Neural crest cell (in vitro differentiated cells): ENCODE measurements at regions not wholly inside any gene's neighbourhood (a gene's known extent, or its start where the extent isn't known, plus 50 kb on each side); places are given as distances from the start of the nearest gene placed in this dataset.

Source experiments
- DNase-seq: peaks from one replicate; pipeline ENCODE4 v3.0.0; 2021; ENCODE audit warnings: low read depth, mixed read lengths, low spot score
- H3K27ac Mint-ChIP-seq: one replicate; pipeline ENCODE4 v1.8.0; 2021; ENCODE audit warnings: mild to moderate bottlenecking, mixed read lengths; ENCODE audit not compliant: unreplicated experiment
- H3K27me3 Mint-ChIP-seq: 2 replicates; pipeline ENCODE4 v1.8.0; 2021; ENCODE audit warnings: low read depth, mild to moderate bottlenecking, mixed read lengths
- H3K36me3 Mint-ChIP-seq: 2 replicates; pipeline ENCODE4 v1.8.0; 2021; ENCODE audit warnings: low read depth, mild to moderate bottlenecking, mixed read lengths
- H3K4me1 Mint-ChIP-seq: 2 replicates; pipeline ENCODE4 v1.8.0; 2021; ENCODE audit warnings: mixed read lengths
- H3K4me3 Mint-ChIP-seq: one replicate; pipeline ENCODE4 v1.8.0; 2021; ENCODE audit warnings: mild to moderate bottlenecking, mixed read lengths
- H3K9me3 Mint-ChIP-seq: 2 replicates; pipeline ENCODE4 v1.8.0; 2021; ENCODE audit warnings: mixed read lengths
- TF ChIP-seq, protein P1 (sequence below): fragments of 200-600 bp; sonication (generic); conservative IDR thresholded peaks from 2 replicates; pipeline ENCODE4 v1.5.0; 2021; ENCODE audit warnings: antibody characterized with exemption, mild to moderate bottlenecking

DNA sequence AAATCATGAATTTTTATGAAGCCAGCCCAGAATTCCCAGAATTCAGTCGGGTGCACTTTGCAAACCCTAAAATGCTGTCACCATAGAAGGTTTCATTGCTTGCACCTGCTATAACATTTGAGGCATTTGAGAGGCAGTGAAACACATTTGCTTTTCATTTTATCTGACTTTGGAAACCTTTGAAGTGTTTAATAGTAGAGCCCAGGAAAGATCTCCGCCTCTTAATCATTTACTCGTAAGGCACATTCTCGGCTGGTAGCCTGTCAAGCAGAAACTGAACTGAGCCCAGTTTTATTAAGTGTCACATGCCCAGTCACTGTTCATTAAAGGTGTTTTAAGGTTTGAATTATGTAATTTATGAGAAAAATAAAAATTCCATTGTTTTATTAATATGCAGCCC, 247.6 kb downstream of the EMX2 start:
- TF ChIP-seq, protein P1, sequence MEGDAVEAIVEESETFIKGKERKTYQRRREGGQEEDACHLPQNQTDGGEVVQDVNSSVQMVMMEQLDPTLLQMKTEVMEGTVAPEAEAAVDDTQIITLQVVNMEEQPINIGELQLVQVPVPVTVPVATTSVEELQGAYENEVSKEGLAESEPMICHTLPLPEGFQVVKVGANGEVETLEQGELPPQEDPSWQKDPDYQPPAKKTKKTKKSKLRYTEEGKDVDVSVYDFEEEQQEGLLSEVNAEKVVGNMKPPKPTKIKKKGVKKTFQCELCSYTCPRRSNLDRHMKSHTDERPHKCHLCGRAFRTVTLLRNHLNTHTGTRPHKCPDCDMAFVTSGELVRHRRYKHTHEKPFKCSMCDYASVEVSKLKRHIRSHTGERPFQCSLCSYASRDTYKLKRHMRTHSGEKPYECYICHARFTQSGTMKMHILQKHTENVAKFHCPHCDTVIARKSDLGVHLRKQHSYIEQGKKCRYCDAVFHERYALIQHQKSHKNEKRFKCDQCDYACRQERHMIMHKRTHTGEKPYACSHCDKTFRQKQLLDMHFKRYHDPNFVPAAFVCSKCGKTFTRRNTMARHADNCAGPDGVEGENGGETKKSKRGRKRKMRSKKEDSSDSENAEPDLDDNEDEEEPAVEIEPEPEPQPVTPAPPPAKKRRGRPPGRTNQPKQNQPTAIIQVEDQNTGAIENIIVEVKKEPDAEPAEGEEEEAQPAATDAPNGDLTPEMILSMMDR, result no peak
- no peak overlapping the region for H3K4me3 Mint-ChIP-seq

DNA sequence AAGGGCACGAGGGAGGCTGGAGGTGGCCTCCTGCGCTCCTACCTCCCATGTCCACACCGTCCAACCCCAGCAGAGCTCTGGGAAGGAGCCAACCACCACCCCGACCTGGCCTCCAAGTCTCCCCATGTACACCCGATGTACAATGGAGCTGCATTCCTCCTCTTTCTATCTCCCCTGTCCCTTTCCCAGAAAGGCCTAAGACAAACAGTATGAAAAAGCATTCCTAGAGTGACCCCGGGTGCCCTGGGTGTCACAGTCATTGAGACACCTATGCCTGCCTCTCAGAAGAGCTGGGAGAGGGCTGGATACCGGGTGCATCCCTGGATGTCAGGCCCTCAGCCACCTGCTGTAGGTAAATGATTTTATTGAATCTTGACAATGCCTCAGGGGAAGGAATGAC, 248.1 kb downstream of the EMX2 start:
- TF ChIP-seq, protein P1, result no peak
- H3K4me3 Mint-ChIP-seq, result no peak overlapping the region
- H3K36me3 Mint-ChIP-seq, result no peaks in the 10 kb centered on the region
- H3K27ac Mint-ChIP-seq, result no peak overlapping the region
- H3K4me1 Mint-ChIP-seq, result no peaks in the 10 kb centered on the region
- no peak for DNase-seq
- no peaks in the 10 kb centered on the region for H3K9me3 Mint-ChIP-seq
- no peaks in the 10 kb centered on the region for H3K27me3 Mint-ChIP-seq

More for the DNA sequence above, 247.6 kb downstream of the EMX2 start:
- H3K4me1 Mint-ChIP-seq, result no peaks in the 10 kb centered on the region
- no peaks in the 10 kb centered on the region for H3K36me3 Mint-ChIP-seq
- no peak overlapping the region for H3K27ac Mint-ChIP-seq
- H3K27me3 Mint-ChIP-seq, result no peaks in the 10 kb centered on the region
- H3K9me3 Mint-ChIP-seq, result no peaks in the 10 kb centered on the region
- no peak for DNase-seq

DNA sequence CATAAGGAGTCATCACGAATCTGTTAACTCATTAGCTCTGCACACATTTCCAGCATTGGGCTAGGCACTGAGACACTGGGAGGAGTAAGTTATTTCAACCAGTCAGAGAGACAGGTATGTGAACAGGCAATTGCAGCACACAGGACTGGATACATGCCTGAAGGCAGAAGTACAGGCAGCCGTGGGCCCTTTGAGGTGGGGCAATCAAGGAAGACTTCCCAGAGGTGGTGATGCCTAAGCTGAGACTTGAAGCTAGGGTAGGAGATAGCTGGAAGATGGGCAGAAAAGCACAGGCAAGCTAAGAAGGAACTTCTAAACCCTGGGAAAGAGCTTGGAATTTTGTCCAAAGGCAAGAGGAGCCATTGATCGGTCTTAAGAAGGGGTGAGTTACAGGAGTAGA, 249.7 kb downstream of the EMX2 start:
- H3K36me3 Mint-ChIP-seq, result no peaks in the 10 kb centered on the region
- H3K4me1 Mint-ChIP-seq, result no peaks in the 10 kb centered on the region
- H3K9me3 Mint-ChIP-seq, result no peaks in the 10 kb centered on the region
- H3K4me3 Mint-ChIP-seq, result no peak overlapping the region
- H3K27me3 Mint-ChIP-seq, result no peaks in the 10 kb centered on the region
- TF ChIP-seq, protein P1, result no peak
- DNase-seq, result no peak
- H3K27ac Mint-ChIP-seq, result no peak overlapping the region

DNA sequence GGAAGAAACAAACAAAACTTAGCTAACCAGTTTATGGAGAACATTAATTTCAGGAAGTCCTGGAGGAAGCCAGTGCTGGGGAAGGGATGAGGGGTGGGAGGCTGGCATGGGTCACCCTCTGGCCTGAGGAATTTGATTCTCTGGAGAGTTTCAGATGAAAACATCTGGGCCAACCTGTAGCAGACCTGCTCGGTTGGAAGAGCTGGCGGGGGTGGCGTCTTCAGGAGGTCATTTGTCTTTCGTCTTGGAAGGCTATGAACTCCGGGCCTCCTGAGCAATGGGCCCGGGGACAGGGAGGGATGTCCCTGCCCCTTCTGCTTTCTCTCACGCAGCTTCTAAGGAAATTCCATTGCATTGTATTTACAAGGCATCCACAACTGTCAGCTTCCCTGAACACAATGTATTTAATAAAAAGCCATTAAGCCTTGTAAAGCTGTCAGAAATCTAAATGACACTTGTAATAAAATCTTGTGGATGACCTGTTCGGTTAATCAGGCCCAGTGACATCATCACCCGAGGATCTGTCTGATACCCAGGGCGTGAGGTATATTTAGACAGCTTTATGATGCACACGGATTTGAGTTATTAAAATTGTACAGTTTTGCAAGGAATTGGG, 250.5 kb downstream of the RAB11FIP2 start:
- no peaks in the 10 kb centered on the region for H3K9me3 Mint-ChIP-seq
- no peaks in the 10 kb centered on the region for H3K36me3 Mint-ChIP-seq
- DNase-seq, result no peak
- no peak overlapping the region for H3K4me3 Mint-ChIP-seq
- H3K27me3 Mint-ChIP-seq, result no peaks in the 10 kb centered on the region
- TF ChIP-seq, protein P1, result no peak
- H3K27ac Mint-ChIP-seq, result no peak overlapping the region
- H3K4me1 Mint-ChIP-seq, result no peaks in the 10 kb centered on the region

DNA sequence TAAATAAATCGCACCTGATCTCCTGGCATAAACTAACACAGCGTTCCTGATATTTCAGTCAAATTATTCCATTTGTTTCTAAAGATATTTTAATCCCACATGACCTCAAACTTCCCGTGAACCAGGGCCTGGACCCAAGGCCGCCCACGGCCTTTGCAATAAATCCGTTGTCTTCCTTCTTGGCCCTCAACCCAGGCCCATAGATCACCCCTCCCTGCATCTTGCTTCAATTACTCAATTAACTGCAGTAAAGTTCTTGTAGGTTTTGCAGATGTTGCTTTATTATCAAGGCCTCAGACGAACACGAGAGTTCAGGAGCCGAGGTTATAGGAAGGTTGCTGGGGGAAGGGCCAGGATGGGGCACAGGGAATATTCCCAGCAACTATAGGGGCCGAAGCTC, 249.4 kb downstream of the RAB11FIP2 start:
- no peaks in the 10 kb centered on the region for H3K27me3 Mint-ChIP-seq
- no peaks in the 10 kb centered on the region for H3K9me3 Mint-ChIP-seq
- TF ChIP-seq, protein P1, result no peak
- DNase-seq, result no peak
- H3K36me3 Mint-ChIP-seq, result no peaks in the 10 kb centered on the region
- no peak overlapping the region for H3K4me3 Mint-ChIP-seq
- H3K4me1 Mint-ChIP-seq, result no peaks in the 10 kb centered on the region
- H3K27ac Mint-ChIP-seq, result no peak overlapping the region
